HFFc6 (cell line): ENCODE measurements at regions not wholly inside any gene's neighbourhood (a gene's known extent, or its start where the extent isn't known, plus 50 kb on each side); places are given as distances from the start of the nearest gene placed in this dataset.

Source experiments
- DNase-seq: peaks from one replicate; pipeline ENCODE4 v3.0.0-alpha.2; 2018
- H3K27ac Mint-ChIP-seq: 2 replicates; pipeline ENCODE4 v1.8.0; 2020; ENCODE audit warnings: mild to moderate bottlenecking, mixed read lengths
- H3K27me3 Mint-ChIP-seq: 2 replicates; pipeline ENCODE4 v1.8.0; 2021; ENCODE audit warnings: mild to moderate bottlenecking, moderate library complexity, mixed read lengths; ENCODE audit not compliant: insufficient read depth
- H3K36me3 Mint-ChIP-seq: 2 replicates; pipeline ENCODE4 v1.8.0; 2021; ENCODE audit warnings: low read depth, mixed read lengths
- H3K4me1 Mint-ChIP-seq: 2 replicates; pipeline ENCODE4 v1.8.0; 2020; ENCODE audit warnings: low read depth, mixed read lengths
- H3K4me3 Mint-ChIP-seq: 2 replicates; pipeline ENCODE4 v1.8.0; 2020; ENCODE audit warnings: mild to moderate bottlenecking, moderate library complexity, mixed read lengths
- H3K9me3 Mint-ChIP-seq: 2 replicates; pipeline ENCODE4 v1.8.0; 2020; ENCODE audit warnings: mild to moderate bottlenecking, mixed read lengths
- TF ChIP-seq, protein P1 (sequence below): fragments of 200-600 bp; sonication (generic); IDR thresholded peaks from 2 replicates; pipeline ENCODE4 v1.5.0; 2021; ENCODE audit warnings: antibody characterized with exemption, mild to moderate bottlenecking

DNA sequence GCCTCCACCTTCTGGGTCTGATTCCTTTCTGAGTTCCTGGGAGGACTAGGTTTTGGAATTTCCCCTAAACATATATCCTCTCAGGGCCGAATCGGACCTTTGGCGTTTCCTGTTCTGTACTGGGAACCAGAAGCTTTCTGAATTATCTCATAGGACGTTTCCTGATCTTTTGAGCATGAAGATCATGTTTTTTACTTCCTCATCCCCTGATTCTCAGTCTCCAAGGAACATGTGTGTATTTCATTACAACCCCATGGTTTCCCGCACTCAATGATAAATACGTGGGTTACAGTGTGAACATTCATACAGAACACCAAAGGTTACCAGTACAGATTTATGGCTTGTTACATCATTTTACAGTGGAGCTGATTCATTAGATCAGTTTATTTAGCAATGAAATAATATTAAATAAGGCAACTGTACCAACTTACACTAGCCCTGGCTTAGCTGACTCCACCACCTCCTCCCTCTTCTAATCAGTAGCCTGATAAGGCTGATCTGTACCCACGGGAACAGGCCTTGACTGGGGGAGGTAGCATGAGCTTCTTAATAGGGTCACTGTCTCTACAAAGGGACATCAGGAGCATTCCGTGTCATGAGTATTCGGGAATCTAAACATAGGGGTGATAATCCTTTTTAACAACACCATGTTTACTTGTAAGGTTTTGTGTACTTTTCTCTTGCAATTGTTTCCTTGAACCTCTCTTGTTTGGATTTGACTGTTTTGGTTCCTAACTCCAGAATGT lies 57.8 kb upstream of the ERRFI1 start:
- TF ChIP-seq, protein P1, sequence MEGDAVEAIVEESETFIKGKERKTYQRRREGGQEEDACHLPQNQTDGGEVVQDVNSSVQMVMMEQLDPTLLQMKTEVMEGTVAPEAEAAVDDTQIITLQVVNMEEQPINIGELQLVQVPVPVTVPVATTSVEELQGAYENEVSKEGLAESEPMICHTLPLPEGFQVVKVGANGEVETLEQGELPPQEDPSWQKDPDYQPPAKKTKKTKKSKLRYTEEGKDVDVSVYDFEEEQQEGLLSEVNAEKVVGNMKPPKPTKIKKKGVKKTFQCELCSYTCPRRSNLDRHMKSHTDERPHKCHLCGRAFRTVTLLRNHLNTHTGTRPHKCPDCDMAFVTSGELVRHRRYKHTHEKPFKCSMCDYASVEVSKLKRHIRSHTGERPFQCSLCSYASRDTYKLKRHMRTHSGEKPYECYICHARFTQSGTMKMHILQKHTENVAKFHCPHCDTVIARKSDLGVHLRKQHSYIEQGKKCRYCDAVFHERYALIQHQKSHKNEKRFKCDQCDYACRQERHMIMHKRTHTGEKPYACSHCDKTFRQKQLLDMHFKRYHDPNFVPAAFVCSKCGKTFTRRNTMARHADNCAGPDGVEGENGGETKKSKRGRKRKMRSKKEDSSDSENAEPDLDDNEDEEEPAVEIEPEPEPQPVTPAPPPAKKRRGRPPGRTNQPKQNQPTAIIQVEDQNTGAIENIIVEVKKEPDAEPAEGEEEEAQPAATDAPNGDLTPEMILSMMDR, result no peak
- peak overlapping the region; percentile 77 for H3K27ac Mint-ChIP-seq
- H3K9me3 Mint-ChIP-seq, result no peaks in the 10 kb centered on the region
- no peaks in the 10 kb centered on the region for H3K27me3 Mint-ChIP-seq
- H3K36me3 Mint-ChIP-seq, result no peaks in the 10 kb centered on the region; the same call in 1 of the 2 replicates
- H3K4me1 Mint-ChIP-seq, result peaks cover 46% of the 10 kb centered on the region
- peak overlapping the region; percentile 53 for H3K4me3 Mint-ChIP-seq
- peak; percentile 24 for DNase-seq

DNA sequence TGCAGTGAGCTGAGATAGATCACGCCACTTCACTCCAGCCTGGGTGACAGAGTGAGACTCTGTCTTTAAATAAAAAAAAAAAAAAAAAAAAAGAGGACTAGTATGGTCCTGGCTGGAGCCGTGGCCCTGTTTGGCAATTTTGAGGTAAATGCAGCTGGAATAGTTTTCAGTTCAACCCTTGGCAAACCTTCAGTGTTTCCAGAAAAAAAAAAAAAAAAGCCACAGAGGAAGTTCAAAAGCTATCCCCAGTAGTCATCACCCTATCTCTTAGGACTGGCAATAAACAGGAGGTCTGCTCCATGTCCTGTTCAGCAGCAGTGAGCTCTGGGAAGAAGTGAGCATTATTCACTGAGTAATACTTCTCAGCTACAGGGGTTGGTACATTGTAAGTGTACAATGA lies 56.8 kb upstream of the ERRFI1 start:
- peaks cover 50% of the 10 kb centered on the region for H3K4me1 Mint-ChIP-seq
- H3K9me3 Mint-ChIP-seq, result no peaks in the 10 kb centered on the region
- peak; percentile 59 for DNase-seq
- TF ChIP-seq, protein P1, result no peak
- no peaks in the 10 kb centered on the region for H3K27me3 Mint-ChIP-seq
- no peaks in the 10 kb centered on the region; the same call in 1 of the 2 replicates for H3K36me3 Mint-ChIP-seq
- no peak overlapping the region for H3K4me3 Mint-ChIP-seq
- no peak overlapping the region for H3K27ac Mint-ChIP-seq

DNA sequence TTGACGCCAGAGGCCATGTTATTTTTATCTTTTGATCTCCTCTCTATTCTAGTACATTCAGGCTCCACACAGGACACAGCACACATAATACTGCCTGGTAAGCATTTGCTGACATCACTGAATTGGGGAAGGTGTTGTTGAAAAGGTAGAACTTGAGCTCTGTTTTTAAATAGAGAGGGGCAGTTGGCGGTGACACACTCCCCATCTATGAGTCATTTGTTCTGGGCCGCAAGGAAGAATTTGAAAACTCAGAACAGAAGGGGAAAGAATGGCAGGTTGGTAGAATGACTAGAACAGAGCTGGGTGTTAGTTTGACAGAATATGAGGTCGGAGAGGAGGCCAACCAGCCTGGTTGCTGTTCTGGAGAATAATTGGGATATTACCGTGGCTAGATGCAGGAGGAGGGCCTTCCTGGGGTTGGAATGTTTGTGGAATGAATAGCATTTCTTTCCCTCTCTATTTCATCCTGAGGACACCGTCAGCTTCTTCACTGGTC lies 52.1 kb upstream of the ERRFI1 start:
- no peaks in the 10 kb centered on the region for H3K27me3 Mint-ChIP-seq
- peaks cover 46% of the 10 kb centered on the region for H3K4me1 Mint-ChIP-seq
- H3K36me3 Mint-ChIP-seq, result no peaks in the 10 kb centered on the region
- H3K4me3 Mint-ChIP-seq, result peak overlapping the region; percentile 73
- TF ChIP-seq, protein P1, result no peak
- DNase-seq, result peak; percentile 78
- no peaks in the 10 kb centered on the region for H3K9me3 Mint-ChIP-seq
- H3K27ac Mint-ChIP-seq, result peak overlapping the region; percentile 74

DNA sequence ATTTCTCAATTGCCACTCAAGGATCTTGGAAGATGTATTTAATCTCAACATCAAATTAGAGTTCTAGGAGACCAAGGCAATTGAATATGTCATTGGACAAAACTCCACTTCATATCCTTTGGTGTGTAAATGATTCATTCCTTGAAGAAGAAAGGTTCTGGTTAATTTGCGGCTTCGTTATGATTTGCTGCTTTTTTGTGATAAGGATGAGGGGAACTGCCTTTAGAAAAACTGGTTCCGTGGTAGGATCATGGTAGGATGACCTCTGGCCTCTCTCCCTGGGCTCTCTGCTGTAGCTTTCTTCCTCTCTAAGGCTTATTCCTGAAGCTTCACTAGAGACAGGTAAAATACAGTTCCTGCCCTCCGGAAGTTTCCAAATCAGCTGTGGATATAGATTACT lies 51.5 kb upstream of the ERRFI1 start:
- 0 out of 2 replicates have a peak overlapping the region, but pooled peaks have one; percentile 38 for H3K4me3 Mint-ChIP-seq
- no peaks in the 10 kb centered on the region for H3K27me3 Mint-ChIP-seq
- TF ChIP-seq, protein P1, result no peak
- H3K4me1 Mint-ChIP-seq, result peaks cover 44% of the 10 kb centered on the region
- H3K27ac Mint-ChIP-seq, result peak overlapping the region; percentile 74
- H3K36me3 Mint-ChIP-seq, result no peaks in the 10 kb centered on the region
- no peaks in the 10 kb centered on the region for H3K9me3 Mint-ChIP-seq
- no peak for DNase-seq

DNA sequence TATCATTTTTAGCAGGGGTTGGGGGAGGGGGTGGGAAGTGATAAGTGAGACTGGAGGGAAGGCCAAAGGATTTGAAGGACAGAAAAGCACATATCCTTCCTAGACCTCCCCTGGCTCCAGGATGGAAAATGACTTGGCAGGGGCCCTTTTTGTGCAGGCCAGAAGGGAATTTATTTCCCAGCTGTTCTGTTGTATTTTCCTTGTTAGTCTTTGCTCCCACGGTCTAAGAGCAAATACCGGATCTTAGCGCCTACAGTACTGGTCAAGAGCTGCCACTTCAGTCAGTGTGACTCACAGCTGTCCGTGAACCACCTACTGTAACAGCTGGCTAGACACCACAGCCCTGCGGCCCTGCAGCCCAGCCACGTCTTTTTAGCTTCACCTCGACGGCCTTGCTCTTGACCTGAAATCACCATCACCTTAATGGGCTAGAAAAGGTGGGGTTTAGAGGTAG lies 51.0 kb upstream of the ERRFI1 start:
- Mint-ChIP-seq H3K27me3 (no peaks in the 10 kb centered on the region), H3K27ac (peak overlapping the region; percentile 74), H3K36me3 (no peaks in the 10 kb centered on the region), H3K4me3 (peak overlapping the region; percentile 38; the same call in 1 of the 2 replicates), H3K9me3 (no peaks in the 10 kb centered on the region), H3K4me1 (peaks cover 44% of the 10 kb centered on the region)
- TF ChIP-seq, protein P1, result no peak
- DNase-seq, result peak; percentile 83
